CD14-positive monocyte (primary cell): ENCODE measurements at regions not wholly inside any gene's neighbourhood (a gene's known extent, or its start where the extent isn't known, plus 50 kb on each side); places are given as distances from the start of the nearest gene placed in this dataset.

Experiments used
- DNase-seq, 3 donors: peaks; one replicate each; pipeline ENCODE4 v3.0.0-alpha.2; 2011 to 2022
- H2AFZ ChIP-seq: 2 replicates; pipeline ENCODE4 v1.6.0; 2012; ENCODE audit warnings: mild to moderate bottlenecking, low read depth, low read length, inconsistent platforms; ENCODE audit not compliant: insufficient read depth, poor library complexity, severe bottlenecking
- H3K27ac ChIP-seq, 2 donors: 1 replicate in 1 of 2; 2 replicates in 1 of 2; pipeline ENCODE4 v1.5.1; 2012 to 2013; ENCODE audit warnings: low read length in 2 of 2, control low read depth in 1 of 2, inconsistent platforms in 1 of 2, low read depth in 1 of 2, mild to moderate bottlenecking in 1 of 2
- H3K27me3 ChIP-seq, 2 donors: one replicate each; pipeline versions ENCODE4 v1.6.0 to v1.6.1; 2011 to 2013; ENCODE audit warnings: low read length in 2 of 2; ENCODE audit not compliant: control insufficient read depth in 2 of 2, insufficient read depth in 2 of 2
- H3K36me3 ChIP-seq, 2 donors: replicated peaks in 1 of 2; 1 replicate in 1 of 2; 2 replicates in 1 of 2; pipeline versions ENCODE4 v1.5.1 to v1.6.1; 2012 to 2013; ENCODE audit warnings: low read length in 2 of 2, control low read depth in 1 of 2, inconsistent platforms in 1 of 2, mild to moderate bottlenecking in 1 of 2; ENCODE audit not compliant: insufficient read depth in 2 of 2, control insufficient read depth in 1 of 2
- H3K4me1 ChIP-seq, 2 donors: 1 replicate in 1 of 2; 2 replicates in 1 of 2; pipeline versions ENCODE4 v1.5.1 to v1.6.1; 2012 to 2013; ENCODE audit warnings: low read length in 2 of 2, control low read depth in 1 of 2, inconsistent platforms in 1 of 2, mild to moderate bottlenecking in 1 of 2, moderate library complexity in 1 of 2; ENCODE audit not compliant: insufficient read depth in 2 of 2, control insufficient read depth in 1 of 2
- H3K4me2 ChIP-seq: replicated peaks from 2 replicates; pipeline ENCODE3; 2012; ENCODE audit warnings: low read length, moderate library complexity, mild to moderate bottlenecking; ENCODE audit not compliant: poor library complexity, severe bottlenecking; ENCODE audit errors: extremely low read depth
- H3K4me3 ChIP-seq, 3 experiments: fragments of 200-600 bp in 1 of 3; sonication (generic) in 1 of 3; replicated peaks in 1 of 3; 1 replicate in 2 of 3; 2 replicates in 1 of 3; pipeline ENCODE4 v1.5.1; 2011 to 2013; ENCODE audit warnings: low read length in 3 of 3, mild to moderate bottlenecking in 3 of 3, control low read depth in 2 of 3, low read depth in 2 of 3, inconsistent platforms in 1 of 3, moderate library complexity in 1 of 3
- H3K79me2 ChIP-seq: 2 replicates; pipeline ENCODE4 v1.6.0; 2012; ENCODE audit warnings: mild to moderate bottlenecking, control low read depth, inconsistent platforms, low read length, moderate library complexity; ENCODE audit not compliant: insufficient read depth
- H3K9ac ChIP-seq: 2 replicates; pipeline ENCODE4 v1.6.0; 2017; ENCODE audit warnings: low read length, mild to moderate bottlenecking; ENCODE audit not compliant: insufficient read depth, poor library complexity, severe bottlenecking
- H3K9me3 ChIP-seq, 2 donors: replicated peaks in 1 of 2; 1 replicate in 1 of 2; 2 replicates in 1 of 2; pipeline versions ENCODE4 v1.5.1 to v1.6.1; 2012 to 2013; ENCODE audit warnings: low read length in 2 of 2, control low read depth in 1 of 2; ENCODE audit not compliant: control insufficient read depth in 1 of 2, insufficient read depth in 1 of 2
- H4K20me1 ChIP-seq: 2 replicates; pipeline ENCODE4 v1.6.0; 2012; ENCODE audit warnings: mild to moderate bottlenecking, low read length, control low read depth, moderate library complexity; ENCODE audit not compliant: insufficient read depth
- H3K27ac Mint-ChIP-seq, 7 donors: one replicate each; pipeline ENCODE4 v1.8.0; 2020; ENCODE audit warnings: mild to moderate bottlenecking in 7 of 7, mixed read lengths in 7 of 7, moderate library complexity in 6 of 7, inconsistent platforms in 2 of 7
- H3K27me3 Mint-ChIP-seq, 3 donors: one replicate each; pipeline ENCODE4 v1.8.0; 2021 to 2022; ENCODE audit warnings: low read depth in 3 of 3, mild to moderate bottlenecking in 3 of 3, mixed read lengths in 3 of 3, moderate library complexity in 3 of 3, inconsistent platforms in 1 of 3
- H3K36me3 Mint-ChIP-seq, 2 donors: one replicate each; pipeline ENCODE4 v1.8.0; 2020; ENCODE audit warnings: mixed read lengths in 2 of 2, inconsistent platforms in 1 of 2, mild to moderate bottlenecking in 1 of 2
- H3K4me1 Mint-ChIP-seq: one replicate; pipeline ENCODE4 v1.8.0; 2020; ENCODE audit warnings: mild to moderate bottlenecking, mixed read lengths
- H3K4me3 Mint-ChIP-seq, 2 donors: one replicate each; pipeline ENCODE4 v1.8.0; 2020; ENCODE audit warnings: mild to moderate bottlenecking in 2 of 2, mixed read lengths in 2 of 2, moderate library complexity in 1 of 2
- H3K9me3 Mint-ChIP-seq, 7 donors: one replicate each; pipeline ENCODE4 v1.8.0; 2020 to 2022; ENCODE audit warnings: mixed read lengths in 7 of 7, mild to moderate bottlenecking in 6 of 7, moderate library complexity in 6 of 7, inconsistent platforms in 2 of 7
- WGBS: methylation state at CpG from one replicate; pipeline ENCODE4 v1.1.5; 2013; ENCODE audit warnings: missing lambda C conversion rate; ENCODE audit not compliant: insufficient coverage; 5-methylcytosine and 5-hydroxymethylcytosine counted together
- intact Hi-C, 2 donors: fragments of 100-400 bp; cut with micrococcal nuclease; formaldehyde crosslinking; loops; one replicate each; pipeline versions ENCODE4 v1.15.0 to v1.15.1; 2023
- TF ChIP-seq, protein P1 (sequence below): fragments of 200-600 bp; IDR thresholded peaks from one replicate; pipeline ENCODE4 v1.8.0; 2022; ENCODE audit warnings: antibody characterized with exemption, mild to moderate bottlenecking

DNA sequence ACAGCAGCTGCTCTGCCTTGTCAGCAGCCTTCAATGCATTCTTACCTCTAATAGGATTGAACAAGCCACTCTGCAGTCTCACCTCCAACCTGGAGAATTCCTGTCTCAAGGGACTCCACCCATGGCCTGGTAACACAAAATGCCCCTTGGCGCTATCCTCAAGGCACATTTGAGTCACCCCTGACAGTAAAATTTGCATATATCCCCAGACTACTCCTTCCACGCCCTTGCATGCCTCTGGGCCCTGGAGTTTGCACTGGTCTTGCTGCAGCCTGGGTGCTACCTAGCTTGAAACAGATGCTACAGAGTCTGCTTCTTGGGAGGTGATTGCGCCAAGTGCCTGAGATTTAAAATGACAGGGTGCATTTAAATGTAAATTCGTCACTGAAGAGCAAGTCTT is 391.4 kb upstream of the MAF start:
- H3K9ac ChIP-seq, result no peak overlapping the region
- no peaks in the 10 kb centered on the region for H4K20me1 ChIP-seq
- no peak overlapping the region for H3K4me3 Mint-ChIP-seq
- H3K4me1 ChIP-seq, result no peaks in the 10 kb centered on the region
- WGBS, result 94% methylated on average over 2 of the region's 4 CpGs
- no peaks in the 10 kb centered on the region for H3K27me3 ChIP-seq
- intact Hi-C loops, result no loop called here
- H3K36me3 ChIP-seq, result no peaks in the 10 kb centered on the region
- H3K27ac ChIP-seq, result no peak overlapping the region
- H2AFZ ChIP-seq, result no peak overlapping the region
- no peaks in the 10 kb centered on the region for H3K4me1 Mint-ChIP-seq
- H3K9me3 ChIP-seq, result no peaks in the 10 kb centered on the region
- H3K27me3 Mint-ChIP-seq, result peaks cover 0 to 2% (median 0%) of the 10 kb centered on the region in 3 donors
- peaks cover 0 to 2% (median 0%) of the 10 kb centered on the region in 7 donors for H3K9me3 Mint-ChIP-seq
- H3K27ac Mint-ChIP-seq, result no peak overlapping the region
- DNase-seq, result no peak
- H3K4me2 ChIP-seq, result no peak overlapping the region
- no peaks in the 10 kb centered on the region for H3K36me3 Mint-ChIP-seq
- H3K4me3 ChIP-seq, result no peak overlapping the region
- no peaks in the 10 kb centered on the region for H3K79me2 ChIP-seq
- TF ChIP-seq, protein P1, sequence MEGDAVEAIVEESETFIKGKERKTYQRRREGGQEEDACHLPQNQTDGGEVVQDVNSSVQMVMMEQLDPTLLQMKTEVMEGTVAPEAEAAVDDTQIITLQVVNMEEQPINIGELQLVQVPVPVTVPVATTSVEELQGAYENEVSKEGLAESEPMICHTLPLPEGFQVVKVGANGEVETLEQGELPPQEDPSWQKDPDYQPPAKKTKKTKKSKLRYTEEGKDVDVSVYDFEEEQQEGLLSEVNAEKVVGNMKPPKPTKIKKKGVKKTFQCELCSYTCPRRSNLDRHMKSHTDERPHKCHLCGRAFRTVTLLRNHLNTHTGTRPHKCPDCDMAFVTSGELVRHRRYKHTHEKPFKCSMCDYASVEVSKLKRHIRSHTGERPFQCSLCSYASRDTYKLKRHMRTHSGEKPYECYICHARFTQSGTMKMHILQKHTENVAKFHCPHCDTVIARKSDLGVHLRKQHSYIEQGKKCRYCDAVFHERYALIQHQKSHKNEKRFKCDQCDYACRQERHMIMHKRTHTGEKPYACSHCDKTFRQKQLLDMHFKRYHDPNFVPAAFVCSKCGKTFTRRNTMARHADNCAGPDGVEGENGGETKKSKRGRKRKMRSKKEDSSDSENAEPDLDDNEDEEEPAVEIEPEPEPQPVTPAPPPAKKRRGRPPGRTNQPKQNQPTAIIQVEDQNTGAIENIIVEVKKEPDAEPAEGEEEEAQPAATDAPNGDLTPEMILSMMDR, result no peak

DNA sequence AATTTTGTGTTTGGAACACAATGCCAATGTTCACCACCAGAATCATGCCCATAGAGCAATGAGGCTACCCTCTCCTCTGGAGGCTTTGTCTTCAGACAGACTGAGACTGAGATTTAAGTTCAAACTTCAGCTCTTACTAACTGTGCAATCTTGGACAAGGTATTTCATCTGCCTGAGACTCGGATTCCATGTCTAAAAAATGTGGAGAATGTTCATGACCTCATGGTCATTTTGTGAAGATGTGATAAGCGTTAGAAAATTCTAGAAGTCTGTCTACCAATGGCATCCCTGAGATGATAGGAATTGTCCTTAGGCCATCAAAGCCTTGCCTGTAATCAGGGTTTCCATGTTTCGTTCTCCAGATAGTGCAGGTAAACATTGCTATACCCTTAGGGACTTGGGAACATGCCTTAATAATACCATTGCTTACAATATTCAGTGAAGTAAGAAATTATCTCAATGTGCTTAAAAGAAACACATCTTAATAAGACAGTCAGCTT is 388.2 kb upstream of the MAF start:
- Mint-ChIP-seq H3K4me3 (no peak overlapping the region), H3K4me1 (no peaks in the 10 kb centered on the region), H3K9me3 (peaks cover 0 to 2% (median 0%) of the 10 kb centered on the region in 7 donors), H3K36me3 (no peaks in the 10 kb centered on the region), H3K27ac (no peak overlapping the region), H3K27me3 (peaks cover 0 to 2% (median 0%) of the 10 kb centered on the region in 3 donors)
- no peaks in the 10 kb centered on the region for H3K27me3 ChIP-seq
- H3K9me3 ChIP-seq, result no peaks in the 10 kb centered on the region
- H3K36me3 ChIP-seq, result no peaks in the 10 kb centered on the region
- H3K4me2 ChIP-seq, result no peak overlapping the region
- intact Hi-C loops, result no loop called here
- TF ChIP-seq, protein P1, result no peak
- no peak overlapping the region for H3K4me3 ChIP-seq
- no peak overlapping the region for H3K27ac ChIP-seq
- no peak overlapping the region for H3K9ac ChIP-seq
- no peaks in the 10 kb centered on the region for H3K79me2 ChIP-seq
- no peaks in the 10 kb centered on the region for H3K4me1 ChIP-seq
- WGBS, result 80% methylated on average over 2 of the region's 3 CpGs
- DNase-seq, result no peak
- H4K20me1 ChIP-seq, result no peaks in the 10 kb centered on the region
- no peak overlapping the region for H2AFZ ChIP-seq
